ENCODE measurements at regions not wholly inside any gene's neighbourhood (a gene's known extent, or its start where the extent isn't known, plus 50 kb on each side); places are given as distances from the start of the nearest gene placed in this dataset.

GRCh38 chr7:67518580-67518979 is 521.9 kb downstream of the TYW1 start:
- TF ChIP-seq ATF3 (IDR thresholded peaks at IDR 0.05) = no peak
- no peak for TF ChIP-seq CTCF (IDR thresholded peaks at IDR 0.05; ENCODE audit: low read depth, low read length, missing input control)
- no peak for TF ChIP-seq HNF4G (IDR thresholded peaks at IDR 0.05)
- TF ChIP-seq, protein P1, sequence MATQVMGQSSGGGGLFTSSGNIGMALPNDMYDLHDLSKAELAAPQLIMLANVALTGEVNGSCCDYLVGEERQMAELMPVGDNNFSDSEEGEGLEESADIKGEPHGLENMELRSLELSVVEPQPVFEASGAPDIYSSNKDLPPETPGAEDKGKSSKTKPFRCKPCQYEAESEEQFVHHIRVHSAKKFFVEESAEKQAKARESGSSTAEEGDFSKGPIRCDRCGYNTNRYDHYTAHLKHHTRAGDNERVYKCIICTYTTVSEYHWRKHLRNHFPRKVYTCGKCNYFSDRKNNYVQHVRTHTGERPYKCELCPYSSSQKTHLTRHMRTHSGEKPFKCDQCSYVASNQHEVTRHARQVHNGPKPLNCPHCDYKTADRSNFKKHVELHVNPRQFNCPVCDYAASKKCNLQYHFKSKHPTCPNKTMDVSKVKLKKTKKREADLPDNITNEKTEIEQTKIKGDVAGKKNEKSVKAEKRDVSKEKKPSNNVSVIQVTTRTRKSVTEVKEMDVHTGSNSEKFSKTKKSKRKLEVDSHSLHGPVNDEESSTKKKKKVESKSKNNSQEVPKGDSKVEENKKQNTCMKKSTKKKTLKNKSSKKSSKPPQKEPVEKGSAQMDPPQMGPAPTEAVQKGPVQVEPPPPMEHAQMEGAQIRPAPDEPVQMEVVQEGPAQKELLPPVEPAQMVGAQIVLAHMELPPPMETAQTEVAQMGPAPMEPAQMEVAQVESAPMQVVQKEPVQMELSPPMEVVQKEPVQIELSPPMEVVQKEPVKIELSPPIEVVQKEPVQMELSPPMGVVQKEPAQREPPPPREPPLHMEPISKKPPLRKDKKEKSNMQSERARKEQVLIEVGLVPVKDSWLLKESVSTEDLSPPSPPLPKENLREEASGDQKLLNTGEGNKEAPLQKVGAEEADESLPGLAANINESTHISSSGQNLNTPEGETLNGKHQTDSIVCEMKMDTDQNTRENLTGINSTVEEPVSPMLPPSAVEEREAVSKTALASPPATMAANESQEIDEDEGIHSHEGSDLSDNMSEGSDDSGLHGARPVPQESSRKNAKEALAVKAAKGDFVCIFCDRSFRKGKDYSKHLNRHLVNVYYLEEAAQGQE (IDR thresholded peaks at IDR 0.05) = no peak
- TF ChIP-seq YY1 (IDR thresholded peaks at IDR 0.05) = no peak
- TF ChIP-seq RAD21 (IDR thresholded peaks at IDR 0.05) = no peak
- TF ChIP-seq, protein P2, sequence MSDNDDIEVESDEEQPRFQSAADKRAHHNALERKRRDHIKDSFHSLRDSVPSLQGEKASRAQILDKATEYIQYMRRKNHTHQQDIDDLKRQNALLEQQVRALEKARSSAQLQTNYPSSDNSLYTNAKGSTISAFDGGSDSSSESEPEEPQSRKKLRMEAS (IDR thresholded peaks at IDR 0.05) = no peak
- TF ChIP-seq JUND (IDR thresholded peaks at IDR 0.05) = no peak
- peak; percentile 26 for TF ChIP-seq NR2F2 (IDR thresholded peaks at IDR 0.05)
- no peak for TF ChIP-seq SP1 (IDR thresholded peaks at IDR 0.05)
- no peak for TF ChIP-seq FOXA1 (IDR thresholded peaks at IDR 0.05)
- TF ChIP-seq EGR1 (IDR thresholded peaks at IDR 0.05; ENCODE audit: low read depth in 2 of 2) = no peak
- no peak for TF ChIP-seq ZBTB33 (IDR thresholded peaks at IDR 0.05)
